K562 (cell line): ENCODE measurements at regions not wholly inside any gene's neighbourhood (a gene's known extent, or its start where the extent isn't known, plus 50 kb on each side); places are given as distances from the start of the nearest gene placed in this dataset.

Experiments
- AFF1 ChIP-seq, 2 experiments: fragments of 450-650 bp; IDR thresholded peaks; 2 replicates each; pipeline ENCODE4 v1.6.1; 2018; ENCODE audit warnings: mild to moderate bottlenecking in 2 of 2, low read depth in 1 of 2; ENCODE audit not compliant: partially characterized antibody in 2 of 2
- ELK3 ChIP-seq: fragments of 450-650 bp; formaldehyde crosslinking; IDR thresholded peaks from 2 replicates; pipeline ENCODE4 v1.4.0; 2020; ENCODE audit warnings: mild to moderate bottlenecking
- FOXP4 ChIP-seq: sonication (generic); formaldehyde crosslinking; IDR thresholded peaks from 2 replicates; pipeline ENCODE4 v1.8.0; 2022; ENCODE audit warnings: mild to moderate bottlenecking, missing genetic modification reagents, borderline replicate concordance
- NFATC3 ChIP-seq: fragments of 450-650 bp; IDR thresholded peaks from 2 replicates; pipeline ENCODE4 v1.6.1; 2017; ENCODE audit warnings: mild to moderate bottlenecking
- NFXL1 ChIP-seq: fragments of 450-650 bp; formaldehyde crosslinking; IDR thresholded peaks from 2 replicates; pipeline ENCODE4 v1.4.0; 2021; ENCODE audit warnings: mild to moderate bottlenecking
- POLR2B ChIP-seq: fragments of 450-650 bp; IDR thresholded peaks from 2 replicates; pipeline ENCODE4 v1.6.1; 2018; ENCODE audit warnings: low read depth; ENCODE audit not compliant: partially characterized antibody
- TF ChIP-seq, protein P1 (sequence below): sonication (generic); formaldehyde crosslinking; IDR thresholded peaks from 2 replicates; pipeline ENCODE4 v1.8.0; 2022; ENCODE audit warnings: mild to moderate bottlenecking, missing genetic modification reagents

- TF ChIP-seq AFF1 (IDR thresholded peaks at IDR 0.05; ENCODE audit: low read depth in 1 of 2, partially characterized antibody in 2 of 2) (no peak), FOXP4 (no peak), NFATC3 (no peak), POLR2B (no peak), ELK3 (CRISPR knock-in tag) (no peak), NFXL1 (CRISPR knock-in tag) (no peak)
- TF ChIP-seq, protein P1, sequence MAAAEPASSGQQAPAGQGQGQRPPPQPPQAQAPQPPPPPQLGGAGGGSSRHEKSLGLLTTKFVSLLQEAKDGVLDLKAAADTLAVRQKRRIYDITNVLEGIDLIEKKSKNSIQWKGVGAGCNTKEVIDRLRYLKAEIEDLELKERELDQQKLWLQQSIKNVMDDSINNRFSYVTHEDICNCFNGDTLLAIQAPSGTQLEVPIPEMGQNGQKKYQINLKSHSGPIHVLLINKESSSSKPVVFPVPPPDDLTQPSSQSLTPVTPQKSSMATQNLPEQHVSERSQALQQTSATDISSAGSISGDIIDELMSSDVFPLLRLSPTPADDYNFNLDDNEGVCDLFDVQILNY, result no peak
Observed at GRCh38 chr4:77399831-77400230, 205.8 kb upstream of the CXCL13 start (continued).
